SJCRH30 (cell line): ENCODE measurements at regions not wholly inside any gene's neighbourhood (a gene's known extent, or its start where the extent isn't known, plus 50 kb on each side); places are given as distances from the start of the nearest gene placed in this dataset.

Experiments
- DNase-seq, 2 experiments: peaks; one replicate each; pipeline ENCODE4 v3.0.0-alpha.2; 2015 to 2020
- H3K27ac ChIP-seq: fragments of 250-450 bp; sonication (Bioruptor Pico); 2 replicates; pipeline ENCODE4 v1.5.1; 2020; ENCODE audit warnings: mild to moderate bottlenecking, moderate library complexity
- H3K27me3 ChIP-seq: fragments of 250-450 bp; sonication (Bioruptor Pico); 2 replicates; pipeline ENCODE4 v1.5.1; 2020; ENCODE audit warnings: mild to moderate bottlenecking, moderate library complexity
- H3K36me3 ChIP-seq: fragments of 250-450 bp; sonication (Bioruptor Pico); 2 replicates; pipeline ENCODE4 v1.5.1; 2020; ENCODE audit warnings: mild to moderate bottlenecking, moderate library complexity
- H3K4me1 ChIP-seq: fragments of 250-450 bp; sonication (Bioruptor Pico); 2 replicates; pipeline ENCODE4 v1.5.1; 2020; ENCODE audit warnings: mild to moderate bottlenecking, moderate library complexity
- H3K4me3 ChIP-seq: fragments of 250-450 bp; sonication (Bioruptor Pico); 2 replicates; pipeline ENCODE4 v1.5.1; 2020; ENCODE audit warnings: mild to moderate bottlenecking, moderate library complexity
- H3K9me3 ChIP-seq: fragments of 250-450 bp; sonication (Bioruptor Pico); replicated peaks from 2 replicates; pipeline ENCODE4 v1.5.1; 2020; ENCODE audit warnings: mild to moderate bottlenecking, moderate library complexity

DNA sequence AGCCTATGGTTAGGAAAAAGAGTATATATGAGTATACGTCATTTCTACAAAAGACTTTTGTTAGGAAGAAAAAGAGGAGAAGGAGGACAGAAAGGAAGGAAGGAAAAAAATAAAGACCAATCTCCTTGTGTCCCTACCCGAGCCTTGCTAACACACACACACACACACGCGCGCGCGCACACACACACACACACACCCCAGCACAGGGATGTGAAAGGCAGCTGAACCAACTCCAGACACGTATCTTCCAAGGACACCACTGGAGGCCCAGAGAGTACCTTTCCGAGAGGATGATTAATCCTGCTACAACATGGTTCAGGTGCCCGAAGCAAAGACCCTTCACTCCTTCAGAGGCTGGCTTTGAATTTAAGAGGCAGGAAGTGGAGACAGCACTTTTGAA lies 56.9 kb upstream of the GALNT10 start:
- H3K36me3 ChIP-seq = no peaks in the 10 kb centered on the region
- peaks cover 22% of the 10 kb centered on the region for H3K27me3 ChIP-seq
- H3K9me3 ChIP-seq = no peaks in the 10 kb centered on the region
- no peak overlapping the region for H3K4me3 ChIP-seq
- no peak for DNase-seq
- no peak overlapping the region for H3K27ac ChIP-seq
- no peaks in the 10 kb centered on the region for H3K4me1 ChIP-seq

DNA sequence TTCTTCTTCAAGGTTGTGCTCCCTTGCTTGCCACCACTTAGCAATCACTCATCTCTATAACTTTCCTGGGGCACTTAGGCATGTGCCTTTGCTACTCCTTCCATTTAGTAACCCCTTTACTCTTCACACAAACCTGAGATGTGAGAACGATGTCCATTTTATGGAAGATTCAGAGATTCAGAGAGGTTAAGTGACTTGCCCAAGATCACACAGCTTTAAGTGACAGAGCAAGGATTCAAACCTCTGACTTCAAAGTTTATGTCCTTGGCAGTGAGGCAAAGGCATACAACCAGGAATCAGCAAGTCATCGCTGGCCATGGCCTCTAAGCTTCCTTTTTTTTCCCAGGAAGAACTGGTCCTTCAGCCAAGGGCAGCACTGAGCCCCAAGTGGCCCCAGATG lies 56.0 kb upstream of the GALNT10 start:
- no peaks in the 10 kb centered on the region for H3K36me3 ChIP-seq
- H3K4me1 ChIP-seq = no peaks in the 10 kb centered on the region
- no peaks in the 10 kb centered on the region for H3K9me3 ChIP-seq
- no peak for DNase-seq
- peaks cover 28% of the 10 kb centered on the region for H3K27me3 ChIP-seq
- H3K27ac ChIP-seq = no peak overlapping the region
- H3K4me3 ChIP-seq = no peak overlapping the region

DNA sequence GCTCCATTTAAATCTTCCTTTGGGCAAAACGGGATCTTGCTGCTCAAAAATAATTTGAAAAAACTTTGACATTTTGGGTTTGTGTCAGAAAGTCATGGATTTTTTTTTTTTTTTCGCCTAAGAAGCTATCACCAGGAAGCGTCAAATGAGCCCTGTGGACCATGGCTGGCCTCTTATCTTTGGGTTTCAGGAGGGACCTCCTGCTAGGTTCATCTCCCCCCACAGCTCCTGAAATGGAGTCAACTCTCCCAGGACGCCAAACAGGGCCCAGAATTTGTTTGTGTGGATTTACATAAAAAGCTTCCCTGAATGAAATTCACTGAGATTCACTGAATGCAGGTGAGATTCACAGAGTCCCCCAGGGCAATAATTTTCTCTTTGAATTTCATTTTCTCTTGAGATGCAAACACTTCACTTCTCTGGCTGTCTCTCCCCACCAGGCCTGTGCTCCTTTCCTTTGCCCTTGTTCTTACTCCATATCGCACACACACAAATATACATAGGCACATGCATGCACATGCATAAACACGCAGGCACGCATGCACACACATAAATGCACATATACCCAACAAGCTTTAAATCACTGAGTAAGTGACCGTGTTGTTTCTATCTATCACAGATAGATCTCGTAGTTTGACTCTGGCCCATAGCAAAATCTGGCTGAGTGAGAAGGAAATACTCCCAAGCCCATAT lies 55.3 kb upstream of the GALNT10 start:
- Histone ChIP-seq H3K4me1 (no peaks in the 10 kb centered on the region), H3K36me3 (no peaks in the 10 kb centered on the region), H3K4me3 (no peak overlapping the region), H3K27ac (no peak overlapping the region), H3K27me3 (peaks cover 32% of the 10 kb centered on the region), H3K9me3 (no peaks in the 10 kb centered on the region)
- no peak for DNase-seq

DNA sequence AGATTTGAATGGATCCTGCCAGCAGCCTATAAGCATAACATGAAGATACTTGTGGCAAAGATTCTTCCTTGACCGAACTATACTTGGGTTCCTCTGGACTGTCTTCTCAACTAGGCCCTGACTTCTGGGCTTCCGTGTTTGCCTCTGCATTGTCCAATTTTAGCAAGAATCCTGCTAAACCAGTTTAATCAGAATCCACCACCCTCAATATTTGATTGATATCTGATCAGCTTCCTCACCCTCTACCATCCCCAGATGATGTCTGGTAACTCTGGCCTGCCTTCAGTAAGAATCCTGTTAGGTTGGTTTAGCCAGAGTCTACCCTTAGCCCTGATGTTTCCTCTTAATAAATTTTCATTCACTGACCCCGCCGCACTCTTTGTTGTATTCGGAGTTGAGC lies 54.4 kb upstream of the GALNT10 start:
- Histone ChIP-seq H3K27ac (no peak overlapping the region), H3K4me3 (no peak overlapping the region), H3K27me3 (peaks cover 32% of the 10 kb centered on the region), H3K4me1 (no peaks in the 10 kb centered on the region), H3K9me3 (no peaks in the 10 kb centered on the region), H3K36me3 (no peaks in the 10 kb centered on the region)
- no peak for DNase-seq

DNA sequence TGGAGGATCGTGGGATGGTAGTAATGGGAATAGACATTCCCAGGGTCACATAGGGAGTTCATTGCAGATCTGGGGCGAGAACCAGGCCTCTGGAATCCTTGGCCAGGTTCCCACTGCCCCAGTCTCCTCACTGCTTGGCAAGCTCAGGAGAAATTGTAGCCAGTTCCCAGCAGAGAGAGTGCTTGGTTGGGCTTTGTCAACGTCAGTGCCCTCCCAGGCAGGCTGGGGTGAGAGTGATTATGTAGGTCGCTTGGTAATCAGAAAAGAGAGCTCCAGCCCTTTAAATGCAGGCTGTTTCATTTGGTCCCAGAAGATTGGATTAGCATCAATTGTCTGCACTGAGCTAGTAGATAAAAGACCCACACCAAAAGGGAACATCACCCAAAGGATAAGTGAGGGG lies 51.8 kb upstream of the GALNT10 start:
- H3K27ac ChIP-seq = no peak overlapping the region
- H3K9me3 ChIP-seq = no peaks in the 10 kb centered on the region
- H3K27me3 ChIP-seq = peaks cover 18% of the 10 kb centered on the region
- no peak overlapping the region for H3K4me3 ChIP-seq
- DNase-seq = no peak
- peaks cover 8% of the 10 kb centered on the region; the same call in 1 of the 2 replicates for H3K4me1 ChIP-seq
- H3K36me3 ChIP-seq = no peaks in the 10 kb centered on the region

GRCh38 chr5:154140381-154140780 lies 50.2 kb upstream of the GALNT10 start:
- no peak overlapping the region for H3K4me3 ChIP-seq
- DNase-seq = no peak
- no peak overlapping the region for H3K27ac ChIP-seq
- no peaks in the 10 kb centered on the region for H3K9me3 ChIP-seq
- no peaks in the 10 kb centered on the region for H3K36me3 ChIP-seq
- peaks cover 14% of the 10 kb centered on the region; the same call in 1 of the 2 replicates for H3K27me3 ChIP-seq
- peaks cover 9% of the 10 kb centered on the region; the same call in 1 of the 2 replicates for H3K4me1 ChIP-seq
